GM12878 (cell line): ENCODE measurements at regions not wholly inside any gene's neighbourhood (a gene's known extent, or its start where the extent isn't known, plus 50 kb on each side); places are given as distances from the start of the nearest gene placed in this dataset.

Experiments used
- ATAC-seq: fragments of 200-7000 bp; cut with Tn5 transposase; 3 replicates; pipeline ENCODE4 v1.9.1; 2020; ENCODE audit warnings: mild to moderate bottlenecking, moderate library complexity
- BruUV-seq: library from RNA; stranded (reverse); fragments of 400-500 nt; replicated peaks from 2 replicates; lab custom pipeline; 2021; lab: Mats Ljungman, UMichigan
- CTCF ChIA-PET: fragments of 300-600 bp; sonication (Branson Sonifier 250); formaldehyde crosslinking; extraction: SDS; loops from one replicate; lab custom pipeline; 2021; ENCODE audit warnings: inconsistent platforms; lab: Yijun Ruan, JAX
- POLR2A ChIA-PET: fragments of 350-600 bp; formaldehyde crosslinking; extraction: SDS; loops from one replicate; lab custom pipeline; 2021; ENCODE audit warnings: inconsistent platforms; lab: Charles Lee
- RAD21 ChIA-PET: fragments of 300-600 bp; sonication (Branson Sonifier 250); formaldehyde crosslinking; loops from one replicate; lab custom pipeline; 2023; ENCODE audit warnings: antibody characterized with exemption; ENCODE audit not compliant: unreplicated experiment; lab: Charles Lee
- SMC1A ChIA-PET: fragments of 300-600 bp; sonication (Branson Sonifier 250); formaldehyde crosslinking; loops from one replicate; lab custom pipeline; 2023; ENCODE audit not compliant: unreplicated experiment, uncharacterized antibody; lab: Charles Lee
- DNase-seq: peaks from one replicate; pipeline ENCODE4 v3.0.0-alpha.2; 2011; ENCODE audit warnings: low read depth, low spot score
- FAIRE-seq: peaks from 3 replicates; lab custom pipeline; 2011; peaks lifted over from hg19 to GRCh38; lab: Jason Lieb, UNC
- H2AFZ ChIP-seq: 2 replicates; pipeline ENCODE4 v1.6.0; 2011; ENCODE audit warnings: low read depth, low read length, control low read depth; ENCODE audit not compliant: control insufficient read depth
- H3K27ac ChIP-seq: 2 replicates; pipeline ENCODE4 v1.5.1; 2011; ENCODE audit warnings: control low read depth; ENCODE audit not compliant: control insufficient read depth, insufficient read depth
- H3K27me3 ChIP-seq, 2 experiments: replicated peaks in 1 of 2; 2 replicates each; pipeline versions ENCODE4 v1.6.0 to v1.6.1; 2011; ENCODE audit warnings: low read length in 1 of 2; ENCODE audit not compliant: control insufficient read depth in 2 of 2, insufficient read depth in 2 of 2
- H3K36me3 ChIP-seq, 2 experiments: 2 replicates each; pipeline ENCODE4 v1.5.1; 2011; ENCODE audit warnings: low read length in 1 of 2; ENCODE audit not compliant: control insufficient read depth in 2 of 2, insufficient read depth in 2 of 2
- H3K4me1 ChIP-seq: 2 replicates; pipeline ENCODE4 v1.6.1; 2011; ENCODE audit warnings: mild to moderate bottlenecking, low read length, moderate library complexity, mixed read lengths; ENCODE audit not compliant: control insufficient read depth, insufficient read depth
- H3K4me2 ChIP-seq: 2 replicates; pipeline ENCODE4 v1.6.0; 2011; ENCODE audit warnings: control low read depth; ENCODE audit not compliant: control insufficient read depth, insufficient read depth
- H3K4me3 ChIP-seq: fragments of 200-600 bp; sonication (generic); 2 replicates; pipeline ENCODE4 v1.5.1; 2016
- H3K79me2 ChIP-seq: 2 replicates; pipeline ENCODE4 v1.6.0; 2011; ENCODE audit warnings: low read length; ENCODE audit not compliant: control insufficient read depth, insufficient read depth
- H3K9ac ChIP-seq: 2 replicates; pipeline ENCODE4 v1.8.0; 2011; ENCODE audit warnings: low read length, control low read depth, mixed read lengths; ENCODE audit not compliant: control insufficient read depth, insufficient read depth
- H3K9me3 ChIP-seq: replicated peaks from 3 replicates; pipeline ENCODE4 v1.5.1; 2011; ENCODE audit warnings: mild to moderate bottlenecking, low read length; ENCODE audit not compliant: control insufficient read depth, insufficient read depth
- H4K20me1 ChIP-seq: 2 replicates; pipeline ENCODE4 v1.6.0; 2011; ENCODE audit not compliant: control insufficient read depth, insufficient read depth
- BACH1 ChIP-seq: fragments of 450-650 bp; IDR thresholded peaks from 2 replicates; pipeline ENCODE4 v1.6.1; 2017; ENCODE audit warnings: mild to moderate bottlenecking, borderline replicate concordance
- BHLHE40 ChIP-seq, 2 experiments: fragments of 450-650 bp in 1 of 2; IDR thresholded peaks; 2 replicates each; pipeline ENCODE4 v1.6.1; 2011 to 2017; ENCODE audit warnings: low read depth in 2 of 2, borderline replicate concordance in 1 of 2, improper control_type of control experiment in 1 of 2, low read length in 1 of 2, mild to moderate bottlenecking in 1 of 2
- HDAC6 ChIP-seq: fragments of 200-600 bp; sonication (generic); IDR thresholded peaks from one replicate; pipeline ENCODE4 v1.8.0; 2017; ENCODE audit warnings: antibody characterized with exemption; ENCODE audit not compliant: unreplicated experiment
- HDGF ChIP-seq: fragments of 450-650 bp; IDR thresholded peaks from 2 replicates; pipeline ENCODE4 v1.6.1; 2016; ENCODE audit warnings: antibody characterized with exemption
- NBN ChIP-seq: fragments of 450-650 bp; IDR thresholded peaks from 2 replicates; pipeline ENCODE4 v1.6.1; 2016
- POU2F2 ChIP-seq: IDR thresholded peaks from 3 replicates; pipeline ENCODE4 v1.6.1; 2011; ENCODE audit warnings: low read depth, mild to moderate bottlenecking, low read length, borderline replicate concordance
- RB1 ChIP-seq: fragments of 450-650 bp; formaldehyde crosslinking; IDR thresholded peaks from 2 replicates; pipeline ENCODE4 v1.6.1; 2017; ENCODE audit warnings: mild to moderate bottlenecking, borderline replicate concordance
- RBBP5 ChIP-seq: fragments of 200-600 bp; sonication (generic); conservative IDR thresholded peaks from 2 replicates; pipeline ENCODE4 v1.6.1; 2016
- RCOR1 ChIP-seq: conservative IDR thresholded peaks from 2 replicates; pipeline ENCODE4 v1.6.1; 2012; ENCODE audit warnings: low read depth, low read length, improper control_type of control experiment
- WGBS: methylation state at CpG from one replicate; pipeline ENCODE4 v1.1.6; 2016; ENCODE audit warnings: low lambda C conversion rate; ENCODE audit not compliant: insufficient replicate concordance, insufficient coverage; ENCODE audit errors: missing lambda C conversion rate; 5-methylcytosine and 5-hydroxymethylcytosine counted together
- in situ Hi-C: fragments of 300-500 bp; cut with MboI; formaldehyde crosslinking; loops from 9 replicates; pipeline ENCODE4 v1.14.3; 2018; ENCODE audit warnings: mixed read lengths
- intact Hi-C: fragments of 100-400 bp; cut with micrococcal nuclease; formaldehyde crosslinking; loops from one replicate; pipeline ENCODE4 v1.14.2; 2022; ENCODE audit not compliant: unreplicated experiment
- TF ChIP-seq, protein P1 (sequence below): IDR thresholded peaks from 2 replicates; pipeline ENCODE4 v1.6.1; 2011; ENCODE audit warnings: low read depth, low read length, improper control_type of control experiment, borderline replicate concordance
- TF ChIP-seq, protein P2 (sequence below): fragments of 450-650 bp; IDR thresholded peaks from 2 replicates; pipeline ENCODE4 v1.6.1; 2017; ENCODE audit warnings: mild to moderate bottlenecking

DNA sequence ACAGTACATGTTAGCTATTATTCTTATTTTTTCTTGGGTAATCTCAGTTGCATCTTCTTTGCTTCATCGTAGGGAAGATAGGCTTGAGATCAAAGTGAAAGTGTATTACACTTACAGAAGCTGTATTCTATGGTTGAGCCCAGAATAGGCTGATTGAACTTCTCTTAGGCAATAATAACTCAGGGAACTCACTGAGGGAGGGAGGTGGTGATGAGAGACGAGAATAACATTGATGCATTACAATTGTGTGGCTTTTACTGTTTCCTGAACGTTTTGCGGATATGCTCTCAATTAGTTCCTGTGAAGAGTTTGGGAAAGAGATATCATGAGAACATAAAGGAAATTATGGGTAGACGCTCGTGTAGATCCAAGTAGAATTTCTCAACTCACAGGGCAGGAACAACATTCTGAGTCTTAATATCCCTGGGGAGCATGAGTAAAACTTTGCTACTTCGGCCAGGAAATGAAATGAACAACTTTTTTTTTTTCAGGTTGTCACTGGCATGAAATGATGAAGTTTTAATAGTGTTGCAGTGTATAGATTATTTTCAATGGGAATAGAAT, 302.2 kb downstream of the TUSC7 start:
- Histone ChIP-seq H3K36me3 (no peaks in the 10 kb centered on the region), H3K27me3 (no peaks in the 10 kb centered on the region)
- CTCF ChIA-PET: interaction anchor here (1.6 kb wide), 1 partner anchor 9 kb away, joined by 6 read pairs; no protein-coding TSS in a partner anchor
- SMC1A ChIA-PET: interaction anchor here (0.9 kb wide), 1 partner anchor 520 kb away, joined by 3 read pairs; no protein-coding TSS in a partner anchor
- 1% methylated on average over 7 of the region's 7 CpGs for WGBS
- POLR2A ChIA-PET: no interaction called here
- TF ChIP-seq NBN (no peak), RBBP5 (no peak), BHLHE40 (IDR thresholded peaks at IDR 0.05; ENCODE audit: borderline replicate concordance in 1 of 2, low read depth in 2 of 2, low read length in 1 of 2) (no peak), HDAC6 (no peak), BACH1 (no peak), HDGF (no peak), RB1 (no peak), POU2F2 (no peak), RCOR1 (no peak)
- TF ChIP-seq, protein P1, sequence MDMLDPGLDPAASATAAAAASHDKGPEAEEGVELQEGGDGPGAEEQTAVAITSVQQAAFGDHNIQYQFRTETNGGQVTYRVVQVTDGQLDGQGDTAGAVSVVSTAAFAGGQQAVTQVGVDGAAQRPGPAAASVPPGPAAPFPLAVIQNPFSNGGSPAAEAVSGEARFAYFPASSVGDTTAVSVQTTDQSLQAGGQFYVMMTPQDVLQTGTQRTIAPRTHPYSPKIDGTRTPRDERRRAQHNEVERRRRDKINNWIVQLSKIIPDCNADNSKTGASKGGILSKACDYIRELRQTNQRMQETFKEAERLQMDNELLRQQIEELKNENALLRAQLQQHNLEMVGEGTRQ: no peak
- TF ChIP-seq, protein P2, sequence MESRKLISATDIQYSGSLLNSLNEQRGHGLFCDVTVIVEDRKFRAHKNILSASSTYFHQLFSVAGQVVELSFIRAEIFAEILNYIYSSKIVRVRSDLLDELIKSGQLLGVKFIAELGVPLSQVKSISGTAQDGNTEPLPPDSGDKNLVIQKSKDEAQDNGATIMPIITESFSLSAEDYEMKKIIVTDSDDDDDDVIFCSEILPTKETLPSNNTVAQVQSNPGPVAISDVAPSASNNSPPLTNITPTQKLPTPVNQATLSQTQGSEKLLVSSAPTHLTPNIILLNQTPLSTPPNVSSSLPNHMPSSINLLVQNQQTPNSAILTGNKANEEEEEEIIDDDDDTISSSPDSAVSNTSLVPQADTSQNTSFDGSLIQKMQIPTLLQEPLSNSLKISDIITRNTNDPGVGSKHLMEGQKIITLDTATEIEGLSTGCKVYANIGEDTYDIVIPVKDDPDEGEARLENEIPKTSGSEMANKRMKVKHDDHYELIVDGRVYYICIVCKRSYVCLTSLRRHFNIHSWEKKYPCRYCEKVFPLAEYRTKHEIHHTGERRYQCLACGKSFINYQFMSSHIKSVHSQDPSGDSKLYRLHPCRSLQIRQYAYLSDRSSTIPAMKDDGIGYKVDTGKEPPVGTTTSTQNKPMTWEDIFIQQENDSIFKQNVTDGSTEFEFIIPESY: no peak
- TF ChIP-seq, all 136 proteins: peak for 0
- Histone ChIP-seq H3K9ac (no peak overlapping the region), H3K4me3 (no peak overlapping the region), H3K27ac (no peak overlapping the region), H3K4me2 (no peak overlapping the region), H3K79me2 (no peaks in the 10 kb centered on the region), H3K9me3 (no peaks in the 10 kb centered on the region), H4K20me1 (no peaks in the 10 kb centered on the region), H2AFZ (no peak overlapping the region), H3K4me1 (no peaks in the 10 kb centered on the region)
- ATAC-seq (no peak), DNase-seq (no peak), FAIRE-seq (no peak)
- RAD21 ChIA-PET: interaction anchor here (2.0 kb wide), 1 partner anchor 241 kb away, joined by 6 read pairs; no protein-coding TSS in a partner anchor
- in situ Hi-C loops (loop anchor here (10.0 kb wide), 1 partner anchor 513 kb away; no protein-coding TSS in a partner anchor), intact Hi-C loops (no loop called here)
- no TSS peak for BruUV-seq
